Activated T-cell treated with anti-CD3 and anti-CD28 coated beads for 24 hours (primary cell): ENCODE measurements at regions not wholly inside any gene's neighbourhood (a gene's known extent, or its start where the extent isn't known, plus 50 kb on each side); places are given as distances from the start of the nearest gene placed in this dataset.
"Not testable (repeated sequence)": the region's sequence is repeated elsewhere in the genome, so short reads cannot be mapped to it uniquely, and the experiment has no call there.

Source experiments
- DNase-seq: peaks from one replicate; pipeline ENCODE4 v3.0.0-alpha.2; 2020; ENCODE audit warnings: low read depth

DNA sequence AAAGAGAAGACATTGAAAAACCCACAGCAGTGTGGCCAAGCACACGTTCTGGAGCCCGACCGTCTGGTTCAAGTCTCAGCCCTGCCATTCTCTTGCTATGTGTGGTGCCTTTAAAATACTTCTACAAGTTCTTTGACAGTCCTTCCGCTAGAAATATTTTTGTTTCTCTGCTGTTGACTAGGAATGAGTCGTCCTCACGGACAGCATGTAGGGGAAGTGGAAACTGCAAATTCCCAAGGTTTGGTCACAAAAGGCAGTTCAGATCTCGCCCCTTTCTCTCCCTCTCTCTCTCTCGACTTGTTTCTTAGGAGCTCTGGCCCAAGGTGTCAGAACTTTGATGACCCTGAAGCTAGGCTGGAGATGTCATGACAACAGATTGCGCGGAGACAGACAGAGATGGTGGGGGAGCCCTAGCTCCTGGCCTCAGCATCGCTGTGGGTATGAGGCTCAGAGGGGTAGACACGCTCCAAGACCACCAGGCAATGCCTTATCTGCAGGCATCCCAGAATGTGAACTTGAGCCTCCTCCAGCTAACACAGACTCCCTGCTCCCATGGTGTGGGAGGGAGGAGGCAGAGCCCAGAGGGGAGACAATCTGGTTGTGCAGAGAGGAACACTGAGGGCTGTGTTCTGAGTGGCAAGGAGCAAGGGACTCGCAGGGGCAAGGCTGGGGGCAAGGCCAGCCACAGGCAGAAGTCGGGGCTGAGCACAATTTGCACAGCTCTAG is 368.9 kb upstream of the SULF2 start:
- no peak for DNase-seq

DNA sequence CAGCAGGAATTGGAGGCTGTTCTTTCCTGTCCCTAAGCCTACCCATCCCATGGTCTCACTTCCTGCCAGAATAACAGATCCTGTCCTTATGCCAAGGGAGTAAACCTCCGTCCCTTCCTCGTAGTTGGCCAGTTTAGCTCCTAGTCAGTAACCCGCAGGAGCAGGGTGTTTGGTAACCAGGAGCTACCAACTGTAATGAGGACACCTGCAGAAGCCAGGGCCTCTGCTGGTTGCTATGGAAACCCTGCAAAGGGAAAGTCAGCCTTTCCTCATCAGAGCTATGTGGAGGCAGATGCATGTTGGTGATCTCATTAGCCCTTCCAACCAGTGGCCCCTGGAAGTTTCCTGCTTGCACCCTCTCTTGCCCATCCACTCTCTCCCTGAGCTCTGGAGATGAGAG is 368.2 kb upstream of the SULF2 start:
- DNase-seq = no peak

DNA sequence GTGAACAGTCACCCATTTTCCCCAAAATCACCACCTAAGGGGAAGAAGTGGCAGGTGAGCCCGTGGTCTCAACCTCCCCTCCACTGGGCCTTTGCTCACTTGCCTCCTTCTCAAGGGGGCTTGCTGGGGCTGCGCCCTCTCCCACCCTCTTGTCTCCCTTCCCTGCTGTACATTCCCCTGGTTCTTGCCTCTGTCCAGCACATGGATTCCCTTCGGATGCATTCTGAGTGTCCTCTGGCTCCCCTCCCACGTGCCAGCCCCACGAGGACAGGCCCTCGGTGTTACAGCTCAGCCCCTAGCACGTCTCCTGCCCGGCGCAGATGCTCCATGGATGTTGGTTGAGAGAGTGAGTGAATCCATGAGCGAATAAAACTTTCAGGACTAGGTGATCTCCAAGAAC is 367.8 kb upstream of the SULF2 start:
- no peak for DNase-seq

DNA sequence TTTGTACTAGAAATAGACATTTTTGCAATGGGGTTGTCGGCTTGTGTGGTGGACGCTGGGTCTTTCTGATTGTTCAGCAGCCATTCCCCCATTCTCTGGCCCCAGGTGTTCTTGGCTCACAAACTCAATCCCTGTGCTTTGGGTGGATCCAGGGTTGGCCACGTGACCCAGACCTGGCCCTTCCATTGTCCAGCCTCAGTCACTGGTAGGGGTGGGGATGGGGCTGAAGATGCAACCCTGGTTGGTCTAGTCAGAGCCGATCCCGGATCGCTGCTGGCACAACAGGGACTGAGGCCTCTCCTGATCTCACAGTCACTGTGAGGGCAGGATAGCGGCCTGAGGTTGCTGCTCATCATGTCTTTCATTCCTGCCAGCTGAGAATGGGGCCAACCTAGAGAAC is 365.3 kb upstream of the SULF2 start:
- DNase-seq = no peak

DNA sequence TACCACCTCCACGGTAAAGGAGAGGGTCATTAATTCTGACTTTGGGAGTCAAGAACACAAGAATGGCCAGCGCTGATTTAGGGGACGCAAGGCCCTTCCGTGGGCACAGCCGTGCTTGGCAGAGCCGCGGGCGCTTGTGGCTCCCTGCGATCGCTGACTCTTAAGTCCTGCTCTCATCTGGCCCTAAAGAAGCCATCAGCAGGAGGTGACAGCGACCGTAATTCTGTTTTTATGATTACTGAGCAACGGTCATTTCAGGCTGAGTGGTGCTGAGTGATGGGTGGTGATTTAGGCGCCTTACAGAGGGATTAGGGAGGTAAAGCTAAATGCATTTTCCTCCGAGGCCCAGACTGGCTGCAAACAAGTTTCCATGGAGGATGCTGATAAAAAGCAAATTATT is 364.6 kb upstream of the SULF2 start:
- DNase-seq = no peak

DNA sequence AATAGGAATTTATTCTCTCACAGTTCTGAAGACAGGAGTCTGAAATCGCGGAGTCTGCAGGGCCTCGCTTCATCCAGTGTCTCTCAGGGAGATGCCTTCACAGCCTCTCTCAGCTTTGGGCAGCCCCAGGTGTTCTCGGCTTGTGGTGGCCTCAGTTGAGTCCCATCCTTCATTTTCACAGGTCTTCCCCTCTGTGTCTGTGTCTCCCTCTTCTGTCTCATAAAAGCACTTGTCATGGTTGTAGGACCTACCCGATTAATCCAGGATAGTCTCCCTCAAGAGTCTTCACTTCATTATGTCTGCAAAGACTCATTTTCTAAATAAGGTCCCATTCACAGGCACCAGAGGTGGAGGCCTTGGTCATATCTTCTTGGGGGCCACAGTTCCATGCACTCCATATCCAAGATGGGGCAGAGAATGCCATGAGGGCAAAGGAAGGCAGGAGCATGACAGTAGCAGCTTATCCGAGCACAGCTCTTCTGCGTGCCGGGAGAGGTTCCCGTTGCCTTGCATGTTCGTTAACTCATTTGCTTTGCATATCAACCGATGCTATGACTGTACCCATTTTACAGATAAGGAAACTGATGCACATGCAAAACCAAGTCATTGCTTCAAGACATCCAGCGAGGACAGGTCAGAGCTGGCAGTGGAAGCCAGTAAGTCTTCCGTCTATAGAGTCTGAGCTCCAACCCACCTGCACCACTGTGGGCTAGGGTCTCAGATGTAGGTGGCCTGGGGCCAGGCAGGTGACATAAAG is 363.8 kb upstream of the SULF2 start:
- DNase-seq = no peak

DNA sequence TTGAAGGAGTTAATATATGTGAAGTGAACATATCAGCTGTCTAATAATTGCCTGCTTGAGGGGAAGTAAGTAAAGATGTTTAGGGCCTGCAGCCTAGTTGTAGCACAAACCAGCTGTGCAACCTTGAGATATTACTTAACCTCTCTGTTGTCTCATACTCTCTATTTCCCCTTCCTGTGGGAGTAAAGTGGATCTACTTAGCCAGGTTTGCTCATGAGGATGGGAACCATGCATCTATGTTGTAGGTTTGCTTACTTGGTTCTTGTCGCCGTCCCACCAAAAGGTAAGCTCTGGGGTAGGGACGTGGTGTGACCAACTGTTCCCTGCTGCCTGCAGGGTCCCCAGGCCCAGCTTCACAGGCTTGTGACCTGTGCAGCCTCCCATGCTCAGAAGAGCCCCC is 362.7 kb upstream of the SULF2 start:
- no peak for DNase-seq

DNA sequence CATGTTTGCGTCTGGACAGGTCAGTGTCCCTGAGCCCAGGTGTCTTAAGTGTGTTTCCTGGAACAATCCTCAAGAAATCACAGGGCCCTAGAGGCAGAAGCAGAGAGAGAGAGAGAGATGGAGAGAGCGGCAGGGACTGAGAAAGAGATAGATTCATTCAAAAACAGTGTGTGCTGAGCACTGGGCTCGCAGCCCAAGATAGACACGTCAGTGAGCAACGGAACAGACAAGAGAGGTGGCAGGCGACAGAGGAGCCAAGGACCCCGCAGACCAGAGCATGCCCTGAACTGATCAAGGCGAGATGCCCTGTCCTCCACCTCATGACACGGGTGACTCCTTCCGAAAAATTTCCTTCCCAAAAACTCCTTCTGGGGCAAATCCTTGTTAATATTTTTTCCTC is 362.0 kb upstream of the SULF2 start:
- no peak for DNase-seq

DNA sequence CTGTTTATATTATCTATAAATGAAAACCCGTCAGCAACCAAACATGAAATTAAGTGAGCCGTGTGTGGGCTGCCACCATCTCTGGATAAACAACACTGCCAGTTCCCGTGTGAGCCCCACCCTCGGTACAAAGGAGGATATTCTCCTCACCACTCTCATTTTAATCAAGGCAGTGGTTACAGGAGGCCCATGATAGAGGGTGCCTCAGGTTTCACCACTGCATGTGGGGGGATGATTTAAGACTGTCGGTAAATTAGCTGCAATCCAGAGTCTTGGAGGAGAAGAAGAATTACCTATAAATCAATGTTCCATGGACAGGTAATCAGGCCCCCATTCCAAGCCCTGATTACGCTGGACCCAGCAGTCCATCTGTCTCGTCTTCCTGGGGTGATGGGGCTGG is 361.6 kb upstream of the SULF2 start:
- no peak for DNase-seq

DNA sequence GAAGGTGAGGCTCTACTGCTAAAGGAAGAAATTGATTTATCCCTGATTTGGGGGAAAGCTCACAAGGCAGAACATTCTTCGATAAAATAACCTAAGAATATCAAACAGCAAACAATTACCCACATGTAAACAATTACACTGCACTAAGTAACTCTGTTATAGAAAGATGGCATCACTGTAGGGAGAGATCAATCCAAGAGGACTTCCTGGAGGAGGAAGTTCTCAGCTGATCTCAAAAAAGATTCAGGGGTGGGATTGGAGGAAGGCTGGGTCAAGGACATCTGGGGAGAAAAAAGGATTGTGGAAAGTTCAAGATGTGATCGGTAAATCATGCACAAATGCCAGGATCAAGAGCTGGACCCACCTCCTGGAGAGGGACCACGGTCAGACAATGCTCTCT is 361.0 kb upstream of the SULF2 start:
- no peak for DNase-seq

DNA sequence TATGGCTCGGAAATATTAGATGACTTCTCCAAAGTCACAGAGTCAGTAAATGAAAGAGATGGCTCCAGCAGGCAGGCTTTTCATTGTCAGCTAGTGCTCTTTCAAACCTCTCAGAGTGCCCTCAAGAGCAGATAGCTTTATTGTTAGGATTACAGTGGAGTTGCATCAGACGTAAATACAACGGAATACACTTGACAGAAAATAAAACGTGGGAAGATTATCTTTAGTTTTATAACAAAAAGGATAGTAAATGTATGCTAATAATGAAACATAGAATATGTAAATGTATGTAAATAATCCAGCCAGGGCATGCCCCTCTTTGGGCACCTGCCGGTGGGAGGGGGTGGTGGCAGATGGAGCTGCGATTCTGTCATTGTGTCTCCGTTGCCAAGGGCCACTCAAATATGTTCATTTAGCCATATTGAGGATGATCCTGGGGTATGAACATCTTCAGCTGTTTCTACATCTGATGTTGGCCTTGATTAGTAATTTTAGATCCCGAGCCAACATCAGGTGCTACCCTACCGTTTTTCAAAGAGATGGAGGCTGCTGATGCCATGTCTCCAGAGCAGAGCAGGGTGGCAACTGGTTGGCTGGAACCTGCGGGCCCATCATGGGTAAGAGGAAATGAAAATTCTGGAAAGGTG is 358.3 kb upstream of the SULF2 start:
- no peak for DNase-seq

DNA sequence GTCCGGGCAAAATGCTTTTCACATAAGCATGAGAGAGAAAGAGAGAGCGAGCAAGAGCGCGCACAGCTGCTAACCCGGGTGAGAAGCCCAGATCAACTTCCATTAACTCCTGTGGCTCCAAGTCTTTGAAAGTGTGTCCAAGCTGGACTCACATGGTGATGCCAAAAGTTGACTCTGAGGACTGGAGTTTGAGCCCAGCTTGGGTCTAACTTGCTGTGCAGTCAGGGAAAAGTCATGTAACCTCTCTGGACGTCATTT is 357.2 kb upstream of the SULF2 start:
- DNase-seq = no peak

DNA sequence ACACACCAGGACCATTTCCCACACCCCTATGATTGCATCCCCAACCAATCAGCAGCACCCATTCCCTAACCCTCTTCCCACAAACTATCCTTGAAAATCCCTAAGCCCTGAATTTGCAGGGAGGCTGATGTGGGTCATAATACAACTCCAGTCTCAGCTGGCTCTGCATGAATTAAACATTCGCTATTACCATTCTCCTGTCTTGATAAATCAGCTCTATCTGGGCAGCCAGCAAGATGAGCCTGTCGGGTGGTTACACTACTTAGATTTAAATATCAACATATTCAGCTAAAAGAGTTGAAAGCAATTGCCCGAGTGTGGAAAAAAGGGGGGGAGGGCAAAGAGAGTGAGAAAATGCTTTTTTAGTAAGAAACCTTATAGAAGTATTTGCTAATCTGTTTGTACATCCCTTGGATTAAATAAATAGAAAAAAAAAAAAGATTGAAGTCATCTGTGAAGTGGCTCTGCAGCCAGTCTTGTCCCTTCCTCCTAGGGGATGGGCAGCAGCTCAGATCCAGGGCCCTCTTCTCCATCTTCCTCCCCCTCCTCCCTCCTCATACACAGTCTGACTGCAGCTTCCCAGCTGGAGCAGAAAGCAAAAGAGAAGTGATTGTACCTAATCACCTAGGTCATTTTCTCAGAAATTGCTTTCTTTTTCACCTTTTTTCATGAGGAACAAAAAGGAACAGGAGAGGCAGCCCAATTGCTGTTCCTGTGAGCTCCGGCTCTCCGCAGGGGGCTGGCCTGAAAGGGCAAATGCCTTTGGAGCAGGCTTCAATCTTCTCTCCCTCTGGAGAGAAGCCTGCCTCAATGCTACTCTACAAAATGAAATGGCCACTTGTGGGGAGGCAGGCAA is 356.6 kb upstream of the SULF2 start:
- DNase-seq = no peak

DNA sequence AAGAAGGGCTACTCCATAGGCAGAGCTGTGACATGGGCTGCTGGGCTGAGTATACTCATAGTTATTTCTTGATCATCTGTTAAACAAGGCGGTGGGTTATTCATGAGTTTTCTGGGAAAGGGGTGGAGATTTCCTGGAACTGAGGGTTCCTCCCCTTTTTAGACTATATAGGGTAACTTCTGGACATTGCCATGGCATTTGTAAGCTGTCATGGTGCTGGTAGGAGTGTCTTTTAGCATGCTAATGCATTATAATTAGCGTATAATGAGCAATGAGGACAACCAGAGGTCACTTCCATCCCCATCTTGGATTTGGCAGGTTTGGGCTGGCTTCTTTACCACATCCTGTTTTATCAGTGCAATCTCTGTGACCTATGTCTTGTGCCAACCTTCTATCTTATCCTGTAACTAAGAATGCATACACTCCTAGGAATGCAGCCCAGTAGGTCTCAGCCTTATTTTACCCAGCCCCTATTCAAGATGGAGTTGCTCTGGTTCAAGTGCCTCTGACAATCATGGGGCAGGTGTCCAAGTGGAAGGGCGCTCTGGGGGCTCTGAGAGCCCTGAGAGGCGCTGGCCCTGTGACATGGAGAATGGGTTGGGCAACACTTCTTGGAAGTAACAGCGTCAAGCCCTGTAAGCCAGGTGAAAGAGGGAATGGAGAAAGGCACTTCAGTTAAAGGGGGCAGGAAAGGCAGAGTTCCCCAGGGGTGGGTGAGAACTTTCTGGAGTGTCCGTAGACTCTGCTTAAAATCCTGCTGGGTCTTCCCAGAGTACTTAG is 354.2 kb upstream of the SULF2 start:
- DNase-seq = no peak

DNA sequence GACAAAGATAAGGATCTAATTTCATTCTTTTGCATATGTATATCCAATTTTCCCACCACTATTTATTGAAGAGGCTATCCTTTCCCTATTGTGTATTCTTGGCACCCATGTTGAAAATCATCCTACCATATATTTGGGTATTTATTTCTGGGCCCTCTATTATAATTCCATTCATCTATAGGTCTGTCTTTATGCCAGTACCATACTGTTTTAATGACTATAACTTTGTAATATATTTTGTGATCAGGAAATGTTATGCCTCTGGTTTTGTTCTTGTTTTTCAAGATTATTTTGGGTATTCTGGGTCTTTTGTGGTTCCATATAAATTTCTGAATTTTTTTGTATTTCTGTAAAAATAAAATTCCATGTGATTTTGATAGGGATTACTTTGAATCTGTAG is 347.6 kb upstream of the SULF2 start:
- DNase-seq = no peak

DNA sequence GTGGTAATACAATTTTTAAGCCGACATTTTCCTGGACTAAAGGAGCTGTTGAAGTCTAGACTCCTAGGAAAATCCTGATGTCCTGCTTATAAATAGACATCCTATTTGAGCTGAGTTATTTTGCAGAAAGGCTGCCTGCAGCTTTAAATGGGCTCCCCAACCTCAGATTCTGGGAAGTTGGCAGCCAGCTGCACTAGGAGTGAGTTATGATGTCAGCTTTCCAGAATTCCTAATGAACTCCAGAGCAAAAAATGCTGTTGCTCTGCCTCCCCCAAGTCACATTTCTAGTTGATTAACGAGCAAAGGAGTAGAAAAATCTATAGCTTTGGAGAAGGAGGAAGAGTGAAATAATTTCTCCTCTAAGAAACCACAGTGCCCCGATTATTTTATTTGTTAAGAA is 346.3 kb upstream of the SULF2 start:
- no peak for DNase-seq

DNA sequence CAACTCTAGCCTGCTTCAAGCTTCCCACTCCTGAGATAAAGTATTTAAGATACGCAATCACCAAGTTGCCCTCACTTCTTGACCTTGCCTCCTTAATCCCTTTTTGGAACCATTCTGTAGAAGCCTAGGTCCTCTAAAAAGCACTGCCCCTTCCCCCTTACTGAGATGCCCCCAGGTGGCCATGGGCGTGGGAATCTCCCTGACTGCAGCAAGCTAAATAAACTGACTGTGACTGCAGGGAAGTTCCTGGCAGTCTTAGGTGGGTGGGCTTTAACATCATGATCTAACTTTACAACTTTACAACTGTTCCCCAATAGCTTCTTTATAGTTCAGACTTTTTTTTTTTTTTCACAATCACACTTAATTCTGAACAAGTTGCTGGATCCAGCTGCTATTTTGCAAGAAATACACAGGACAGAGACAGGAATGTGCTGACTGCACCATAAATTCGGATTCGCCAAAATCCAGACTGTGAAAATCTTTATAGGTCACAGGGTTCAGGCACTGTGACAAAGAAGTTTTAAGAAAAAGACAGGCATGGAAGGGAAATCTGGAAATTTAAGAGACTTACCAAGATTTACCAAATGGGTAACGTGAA is 344.2 kb upstream of the SULF2 start:
- DNase-seq = no peak

DNA sequence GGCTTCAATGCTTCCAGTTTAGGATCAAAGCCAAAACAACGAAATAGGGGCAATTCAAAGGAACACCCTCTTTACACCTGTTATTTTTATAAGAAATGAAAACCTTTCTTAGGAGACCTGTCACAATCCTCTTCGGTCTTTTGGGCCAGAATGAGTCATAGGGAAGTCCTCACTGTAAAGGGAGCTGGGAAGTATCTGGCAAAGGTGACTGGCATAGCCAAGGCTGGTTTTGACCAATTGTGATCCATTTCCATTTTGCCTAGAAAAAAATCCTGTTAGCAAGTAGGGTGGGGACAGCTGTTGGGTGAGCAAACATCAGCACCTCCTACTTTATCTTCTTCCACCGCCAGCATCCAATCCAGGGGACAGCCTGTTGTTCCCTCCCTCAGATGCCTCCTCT is 343.2 kb upstream of the SULF2 start:
- DNase-seq = no peak

DNA sequence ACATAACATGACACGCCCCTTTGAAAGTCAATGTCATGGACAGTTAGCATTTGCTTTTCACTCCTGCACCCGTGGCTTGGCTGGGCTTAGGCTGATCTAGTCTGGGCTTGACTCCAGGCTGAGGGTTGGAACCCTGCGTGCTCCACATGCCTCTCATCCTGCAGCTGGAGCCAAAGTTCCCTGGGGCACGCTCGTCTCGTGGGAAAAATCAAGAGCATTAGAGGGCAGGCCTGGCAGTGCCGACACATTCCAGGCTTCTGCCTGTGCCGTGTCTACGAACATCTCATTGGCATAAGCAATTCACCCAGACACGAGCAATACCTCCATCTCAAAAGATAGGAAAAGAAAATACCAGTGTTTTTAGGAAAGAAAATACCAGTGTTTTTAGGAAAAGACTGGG is 342.7 kb upstream of the SULF2 start:
- DNase-seq = not testable (repeated sequence)

DNA sequence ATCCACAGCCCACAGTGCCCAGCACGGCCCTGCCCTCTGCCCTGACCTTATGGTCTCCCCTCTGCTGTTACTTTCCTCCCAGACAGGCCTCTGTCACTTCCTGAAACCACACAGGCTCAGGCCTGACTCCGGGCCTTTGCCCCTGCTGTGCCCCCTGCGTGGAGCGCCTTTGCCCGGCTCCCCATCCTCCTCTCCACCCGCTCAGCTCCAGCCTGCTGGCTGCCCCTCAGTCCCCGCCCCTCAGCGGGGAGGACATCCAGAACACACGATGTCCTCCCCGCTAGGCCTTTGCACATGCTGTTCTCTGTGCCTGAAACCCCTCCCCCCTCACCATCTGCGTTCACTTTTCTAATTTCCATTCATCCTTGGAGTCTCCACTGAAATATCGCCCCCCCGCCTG is 341.9 kb upstream of the SULF2 start:
- not testable (repeated sequence) for DNase-seq

DNA sequence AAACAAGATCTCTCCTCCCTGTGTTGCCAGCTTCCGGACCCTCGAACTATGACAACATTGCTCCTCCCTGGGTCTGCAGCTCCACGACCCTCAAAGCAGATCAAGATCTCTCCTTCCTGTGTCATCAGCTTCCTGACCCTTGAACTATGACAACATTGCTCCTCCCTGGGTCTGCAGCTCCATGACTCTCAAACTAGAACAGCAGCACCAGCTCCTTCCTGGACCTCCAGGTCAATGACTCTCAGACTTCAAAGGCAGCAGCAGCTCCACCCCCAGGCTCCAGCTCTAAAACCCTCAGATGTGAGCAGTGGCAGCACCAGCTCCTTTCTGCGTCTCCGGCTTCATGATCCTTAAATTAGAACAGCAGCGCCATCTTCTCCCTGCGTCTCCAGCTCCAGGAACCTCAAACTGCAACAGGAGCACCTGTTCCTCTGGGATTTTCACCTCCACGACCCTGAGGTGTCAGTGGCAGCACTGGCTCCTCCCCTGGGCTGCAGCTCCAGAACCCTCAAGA is 341.0 kb upstream of the SULF2 start:
- DNase-seq = no peak
